HCT116 (cell line): ENCODE measurements at regions not wholly inside any gene's neighbourhood (a gene's known extent, or its start where the extent isn't known, plus 50 kb on each side); places are given as distances from the start of the nearest gene placed in this dataset.

Source experiments
- ATAC-seq: fragments of 200-7000 bp; cut with Tn5 transposase; 2 replicates; pipeline ENCODE4 v1.9.1; 2020; ENCODE audit warnings: mild to moderate bottlenecking, moderate library complexity
- BruUV-seq: library from RNA; stranded (reverse); fragments of 400-500 nt; replicated peaks from 2 replicates; lab custom pipeline; 2021; lab: Mats Ljungman, UMichigan
- CTCF ChIA-PET: fragments of 300-600 bp; sonication (Branson Sonifier 250); formaldehyde crosslinking; loops from one replicate; lab custom pipeline; 2021; ENCODE audit warnings: antibody characterized with exemption; lab: Charles Lee
- POLR2A ChIA-PET: fragments of 300-600, 350-600 bp; sonication (Branson Sonifier 250); formaldehyde crosslinking; loops from one replicate; lab custom pipeline; 2021; ENCODE audit warnings: antibody characterized with exemption; lab: Charles Lee
- RAD21 ChIA-PET, 2 experiments: fragments of 300-600 bp; sonication (Branson Sonifier 250); formaldehyde crosslinking; loops; one replicate each; lab custom pipeline; 2023; ENCODE audit warnings: low total read pairs in 2 of 2; ENCODE audit not compliant: uncharacterized antibody in 2 of 2, unreplicated experiment in 2 of 2, low non-redundant PET in 1 of 2; lab: Charles Lee
- DNase-seq: peaks from one replicate; pipeline ENCODE4 v3.0.0-alpha.2; 2010; ENCODE audit warnings: low read depth, low spot score
- H2AFZ ChIP-seq: fragments of 200-600 bp; shearing (Covaris generic), sonication (generic); 2 replicates; pipeline ENCODE4 v1.6.1; 2017; ENCODE audit warnings: low read depth, mixed run types, mixed read lengths, antibody characterized with exemption, low read length; ENCODE audit not compliant: poor library complexity, severe bottlenecking
- H3K27ac ChIP-seq: 2 replicates; pipeline ENCODE4 v1.5.1; 2012; ENCODE audit warnings: low read depth, low read length
- H3K27me3 ChIP-seq: fragments of 200-600 bp; sonication (generic); 2 replicates; pipeline ENCODE4 v1.6.1; 2016; ENCODE audit warnings: mixed run types, low read length, mixed read lengths; ENCODE audit not compliant: insufficient read depth
- H3K36me3 ChIP-seq, 2 experiments: fragments of 200-500 bp in 1 of 2; fragments of 200-600 bp in 1 of 2; sonication (Bioruptor generic) in 1 of 2; sonication (generic) in 1 of 2; 2 replicates each; pipeline versions ENCODE4 v1.5.1 to v1.6.1; 2014 to 2016; ENCODE audit warnings: low read length in 2 of 2, inconsistent platforms in 1 of 2, mixed read lengths in 1 of 2, mixed run types in 1 of 2; ENCODE audit not compliant: insufficient read depth in 2 of 2, control insufficient read depth in 1 of 2
- H3K4me1 ChIP-seq, 2 experiments: fragments of 200-600 bp in 1 of 2; sonication (generic) in 1 of 2; 2 replicates each; pipeline versions ENCODE4 v1.5.1 to v1.6.1; 2012 to 2017; ENCODE audit warnings: low read length in 2 of 2, inconsistent platforms in 1 of 2, mild to moderate bottlenecking in 1 of 2, mixed read lengths in 1 of 2, mixed run types in 1 of 2, moderate library complexity in 1 of 2; ENCODE audit not compliant: insufficient read depth in 2 of 2, control insufficient read depth in 1 of 2
- H3K4me2 ChIP-seq: fragments of 200-600 bp; sonication (generic); 2 replicates; pipeline ENCODE4 v1.6.1; 2017; ENCODE audit warnings: mixed run types, low read length, mixed read lengths
- H3K4me3 ChIP-seq, 2 experiments: fragments of 200-600 bp in 1 of 2; sonication (generic) in 1 of 2; replicated peaks in 1 of 2; 2 replicates each; pipeline ENCODE4 v1.5.1; 2011 to 2016; ENCODE audit warnings: low read length in 2 of 2, control low read depth in 1 of 2, low read depth in 1 of 2, mild to moderate bottlenecking in 1 of 2, mixed read lengths in 1 of 2, mixed run types in 1 of 2
- H3K79me2 ChIP-seq: fragments of 200-600 bp; sonication (generic); 2 replicates; pipeline ENCODE4 v1.6.1; 2017; ENCODE audit warnings: mild to moderate bottlenecking, mixed run types, low read length, moderate library complexity, mixed read lengths; ENCODE audit not compliant: insufficient read depth
- H3K9ac ChIP-seq: fragments of 200-600 bp; sonication (generic); 2 replicates; pipeline ENCODE4 v1.6.1; 2016; ENCODE audit warnings: low read length, mixed read lengths
- H3K9me2 ChIP-seq: fragments of 200-600 bp; sonication (generic), shearing (Covaris generic); 2 replicates; pipeline ENCODE4 v1.6.1; 2017; ENCODE audit warnings: mixed run types, mild to moderate bottlenecking, moderate library complexity; ENCODE audit not compliant: insufficient read depth
- H3K9me3 ChIP-seq, 2 experiments: fragments of 200-500 bp in 1 of 2; fragments of 200-600 bp in 1 of 2; sonication (Bioruptor generic) in 1 of 2; sonication (generic) in 1 of 2; 2 replicates each; pipeline ENCODE4 v1.6.1; 2014 to 2017; ENCODE audit warnings: low read length in 2 of 2, mixed read lengths in 2 of 2, inconsistent platforms in 1 of 2, low read depth in 1 of 2, mild to moderate bottlenecking in 1 of 2, mixed run types in 1 of 2, moderate library complexity in 1 of 2; ENCODE audit not compliant: control insufficient read depth in 1 of 2, insufficient read depth in 1 of 2
- H4K20me1 ChIP-seq: fragments of 200-600 bp; sonication (generic), shearing (Covaris generic); 2 replicates; pipeline ENCODE4 v1.6.1; 2017; ENCODE audit warnings: mixed run types, mild to moderate bottlenecking, moderate library complexity; ENCODE audit not compliant: insufficient read depth
- EGR1 ChIP-seq: IDR thresholded peaks from 2 replicates; pipeline ENCODE4 v1.6.1; 2012; ENCODE audit warnings: low read depth
- ELF1 ChIP-seq: IDR thresholded peaks from 2 replicates; pipeline ENCODE4 v1.6.1; 2012; ENCODE audit warnings: low read depth, borderline replicate concordance
- POLR2AphosphoS5 ChIP-seq: IDR thresholded peaks from 2 replicates; pipeline ENCODE4 v1.6.1; 2011; ENCODE audit warnings: mild to moderate bottlenecking, low read depth, low read length, moderate library complexity
- SIN3A ChIP-seq: IDR thresholded peaks from 2 replicates; pipeline ENCODE4 v1.6.1; 2012; ENCODE audit warnings: low read depth
- TCF7L2 ChIP-seq: IDR thresholded peaks from 2 replicates; pipeline ENCODE4 v1.7.0; 2011; ENCODE audit warnings: borderline replicate concordance, inconsistent platforms; ENCODE audit not compliant: insufficient read depth, insufficient read length; ENCODE audit errors: extremely low read depth
- ZFX ChIP-seq: fragments of 450-650 bp; IDR thresholded peaks from 2 replicates; pipeline ENCODE4 v1.6.1; 2017
- intact Hi-C: fragments of 100-400 bp; cut with micrococcal nuclease; formaldehyde crosslinking; loops from 2 replicates; pipeline ENCODE4 v1.10.0; 2022
- TF ChIP-seq, protein P1 (sequence below): IDR thresholded peaks from 2 replicates; pipeline ENCODE4 v1.6.1; 2012; ENCODE audit warnings: low read depth

DNA sequence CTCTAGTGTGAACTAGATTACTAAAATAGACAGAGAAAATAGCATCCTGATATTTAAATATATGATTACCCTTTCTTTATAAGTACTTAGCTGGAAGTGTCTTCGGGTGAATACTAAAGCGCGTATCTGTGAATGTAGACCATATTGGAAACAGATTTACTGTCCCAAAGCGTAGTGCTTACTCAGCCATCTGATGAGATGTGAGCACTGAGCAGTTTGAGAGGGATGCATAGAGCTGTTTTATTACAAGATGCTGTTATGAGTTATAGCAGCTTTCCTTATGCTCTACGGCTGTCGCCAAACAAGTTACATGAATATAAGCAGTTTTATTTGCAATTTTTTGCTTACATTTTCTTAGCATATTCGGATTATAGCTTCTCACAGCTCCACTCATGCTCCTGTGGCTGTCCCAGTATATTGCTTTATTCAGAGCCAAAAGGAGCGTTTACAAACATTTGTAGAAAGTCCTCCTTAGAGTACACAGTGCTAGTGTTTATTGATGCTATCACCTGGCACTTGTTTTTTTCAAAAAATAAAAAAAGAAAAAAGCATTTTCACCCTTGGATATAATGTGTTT, 981.4 kb upstream of the WWC1 start:
- Histone ChIP-seq H3K36me3 (no peaks in the 10 kb centered on the region), H3K27me3 (no peaks in the 10 kb centered on the region), H3K9me2 (no peaks in the 10 kb centered on the region), H3K4me2 (no peak overlapping the region), H3K4me3 (no peak overlapping the region), H2AFZ (no peak overlapping the region), H4K20me1 (no peaks in the 10 kb centered on the region), H3K27ac (no peak overlapping the region), H3K9ac (no peak overlapping the region), H3K9me3 (peaks cover 0 to 9% of the 10 kb centered on the region in 2 experiments; a peak in 2 of 4 replicates), H3K4me1 (no peaks in the 10 kb centered on the region), H3K79me2 (no peaks in the 10 kb centered on the region)
- CTCF ChIA-PET, result no interaction called here
- intact Hi-C loops, result no loop called here
- POLR2A ChIA-PET, result no interaction called here
- RAD21 ChIA-PET, result no interaction called here
- no TSS peak for BruUV-seq
- no peak for DNase-seq
- TF ChIP-seq POLR2AphosphoS5 (no peak), ZFX (no peak), ELF1 (no peak), EGR1 (no peak), TCF7L2 (no peak)
- no peak for ATAC-seq

DNA sequence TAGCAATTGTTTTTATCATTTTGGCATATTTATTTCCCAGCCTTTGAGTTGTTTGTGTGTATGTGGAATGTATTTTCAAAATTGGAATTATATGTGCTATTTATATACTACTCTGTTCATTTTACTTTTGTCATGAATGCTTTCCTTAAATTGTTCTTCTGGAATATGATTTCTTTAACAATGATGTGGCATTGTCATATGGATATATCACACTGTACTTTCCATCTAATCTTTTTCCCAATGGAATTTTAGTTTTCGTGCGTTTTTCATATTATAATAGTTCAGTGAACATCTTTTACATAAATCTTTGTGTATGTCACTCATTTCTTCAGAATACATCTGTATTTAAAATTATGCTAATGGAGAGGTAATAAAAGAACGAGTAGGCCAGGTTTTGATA, 980.1 kb upstream of the WWC1 start:
- POLR2A ChIA-PET, result no interaction called here
- TF ChIP-seq ZFX (no peak), SIN3A (no peak), TCF7L2 (no peak)
- TF ChIP-seq, protein P1, sequence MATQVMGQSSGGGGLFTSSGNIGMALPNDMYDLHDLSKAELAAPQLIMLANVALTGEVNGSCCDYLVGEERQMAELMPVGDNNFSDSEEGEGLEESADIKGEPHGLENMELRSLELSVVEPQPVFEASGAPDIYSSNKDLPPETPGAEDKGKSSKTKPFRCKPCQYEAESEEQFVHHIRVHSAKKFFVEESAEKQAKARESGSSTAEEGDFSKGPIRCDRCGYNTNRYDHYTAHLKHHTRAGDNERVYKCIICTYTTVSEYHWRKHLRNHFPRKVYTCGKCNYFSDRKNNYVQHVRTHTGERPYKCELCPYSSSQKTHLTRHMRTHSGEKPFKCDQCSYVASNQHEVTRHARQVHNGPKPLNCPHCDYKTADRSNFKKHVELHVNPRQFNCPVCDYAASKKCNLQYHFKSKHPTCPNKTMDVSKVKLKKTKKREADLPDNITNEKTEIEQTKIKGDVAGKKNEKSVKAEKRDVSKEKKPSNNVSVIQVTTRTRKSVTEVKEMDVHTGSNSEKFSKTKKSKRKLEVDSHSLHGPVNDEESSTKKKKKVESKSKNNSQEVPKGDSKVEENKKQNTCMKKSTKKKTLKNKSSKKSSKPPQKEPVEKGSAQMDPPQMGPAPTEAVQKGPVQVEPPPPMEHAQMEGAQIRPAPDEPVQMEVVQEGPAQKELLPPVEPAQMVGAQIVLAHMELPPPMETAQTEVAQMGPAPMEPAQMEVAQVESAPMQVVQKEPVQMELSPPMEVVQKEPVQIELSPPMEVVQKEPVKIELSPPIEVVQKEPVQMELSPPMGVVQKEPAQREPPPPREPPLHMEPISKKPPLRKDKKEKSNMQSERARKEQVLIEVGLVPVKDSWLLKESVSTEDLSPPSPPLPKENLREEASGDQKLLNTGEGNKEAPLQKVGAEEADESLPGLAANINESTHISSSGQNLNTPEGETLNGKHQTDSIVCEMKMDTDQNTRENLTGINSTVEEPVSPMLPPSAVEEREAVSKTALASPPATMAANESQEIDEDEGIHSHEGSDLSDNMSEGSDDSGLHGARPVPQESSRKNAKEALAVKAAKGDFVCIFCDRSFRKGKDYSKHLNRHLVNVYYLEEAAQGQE, result no peak
- TF ChIP-seq, all 23 proteins: peak for 0
- Histone ChIP-seq H3K27ac (no peak overlapping the region), H2AFZ (no peak overlapping the region), H3K27me3 (no peaks in the 10 kb centered on the region), H4K20me1 (no peaks in the 10 kb centered on the region), H3K4me2 (no peak overlapping the region), H3K4me3 (no peak overlapping the region), H3K79me2 (no peaks in the 10 kb centered on the region), H3K9ac (no peak overlapping the region), H3K4me1 (no peaks in the 10 kb centered on the region), H3K9me2 (no peaks in the 10 kb centered on the region), H3K9me3 (peaks cover 0 to 12% of the 10 kb centered on the region in 2 experiments; a peak in 2 of 4 replicates), H3K36me3 (no peaks in the 10 kb centered on the region)
- RAD21 ChIA-PET, result no interaction called here
- ATAC-seq (no peak), DNase-seq (no peak)
- no TSS peak for BruUV-seq
- CTCF ChIA-PET, result no interaction called here
- intact Hi-C loops, result no loop called here
